Chondrocyte (in vitro differentiated cells): ENCODE measurements at regions not wholly inside any gene's neighbourhood (a gene's known extent, or its start where the extent isn't known, plus 50 kb on each side); places are given as distances from the start of the nearest gene placed in this dataset.

Source experiments
- DNase-seq: peaks from one replicate; pipeline ENCODE4 v3.0.0; 2021; ENCODE audit warnings: mixed read lengths, low spot score
- H3K27ac Mint-ChIP-seq: one replicate; pipeline ENCODE4 v1.8.0; 2021; ENCODE audit warnings: mild to moderate bottlenecking, moderate library complexity, mixed read lengths; ENCODE audit not compliant: unreplicated experiment
- H3K27me3 Mint-ChIP-seq: 2 replicates; pipeline ENCODE4 v1.8.0; 2021; ENCODE audit warnings: low read depth, mixed read lengths
- H3K36me3 Mint-ChIP-seq: 2 replicates; pipeline ENCODE4 v1.8.0; 2021; ENCODE audit warnings: low read depth, mixed read lengths
- H3K4me1 Mint-ChIP-seq: 2 replicates; pipeline ENCODE4 v1.8.0; 2021; ENCODE audit warnings: low read depth, mild to moderate bottlenecking, mixed read lengths
- H3K4me3 Mint-ChIP-seq: one replicate; pipeline ENCODE4 v1.8.0; 2021; ENCODE audit warnings: mild to moderate bottlenecking, moderate library complexity, mixed read lengths; ENCODE audit not compliant: unreplicated experiment
- H3K9me3 Mint-ChIP-seq: 2 replicates; pipeline ENCODE4 v1.8.0; 2021; ENCODE audit warnings: low read depth, mixed read lengths
- TF ChIP-seq, protein P1 (sequence below): fragments of 200-600 bp; sonication (generic); IDR thresholded peaks from 2 replicates; pipeline ENCODE4 v1.5.0; 2021; ENCODE audit warnings: antibody characterized with exemption, mild to moderate bottlenecking, moderate library complexity

DNA sequence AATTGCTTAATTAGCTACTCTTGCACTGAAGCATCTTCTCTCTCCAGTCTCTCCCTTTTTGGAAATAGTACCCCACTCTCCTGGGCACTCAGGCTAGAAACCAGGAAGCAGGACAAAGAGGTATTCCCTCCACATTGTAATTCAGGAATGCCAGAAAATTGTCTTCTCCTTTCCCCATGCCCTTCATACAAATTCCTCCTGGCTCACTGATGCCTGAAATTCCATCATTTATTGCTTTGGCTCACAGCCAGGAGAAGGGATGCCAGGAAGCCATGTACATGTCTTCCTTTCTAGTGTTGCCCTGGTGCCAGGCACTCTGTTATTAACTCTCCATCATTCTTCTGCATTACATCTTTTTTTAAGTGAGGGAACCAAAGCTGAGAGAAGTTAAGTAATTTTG is 716.5 kb upstream of the C9orf72 start:
- Mint-ChIP-seq H3K27ac (no peak overlapping the region), H3K4me1 (no peaks in the 10 kb centered on the region), H3K9me3 (no peaks in the 10 kb centered on the region), H3K4me3 (no peak overlapping the region), H3K27me3 (no peaks in the 10 kb centered on the region), H3K36me3 (no peaks in the 10 kb centered on the region)
- TF ChIP-seq, protein P1, sequence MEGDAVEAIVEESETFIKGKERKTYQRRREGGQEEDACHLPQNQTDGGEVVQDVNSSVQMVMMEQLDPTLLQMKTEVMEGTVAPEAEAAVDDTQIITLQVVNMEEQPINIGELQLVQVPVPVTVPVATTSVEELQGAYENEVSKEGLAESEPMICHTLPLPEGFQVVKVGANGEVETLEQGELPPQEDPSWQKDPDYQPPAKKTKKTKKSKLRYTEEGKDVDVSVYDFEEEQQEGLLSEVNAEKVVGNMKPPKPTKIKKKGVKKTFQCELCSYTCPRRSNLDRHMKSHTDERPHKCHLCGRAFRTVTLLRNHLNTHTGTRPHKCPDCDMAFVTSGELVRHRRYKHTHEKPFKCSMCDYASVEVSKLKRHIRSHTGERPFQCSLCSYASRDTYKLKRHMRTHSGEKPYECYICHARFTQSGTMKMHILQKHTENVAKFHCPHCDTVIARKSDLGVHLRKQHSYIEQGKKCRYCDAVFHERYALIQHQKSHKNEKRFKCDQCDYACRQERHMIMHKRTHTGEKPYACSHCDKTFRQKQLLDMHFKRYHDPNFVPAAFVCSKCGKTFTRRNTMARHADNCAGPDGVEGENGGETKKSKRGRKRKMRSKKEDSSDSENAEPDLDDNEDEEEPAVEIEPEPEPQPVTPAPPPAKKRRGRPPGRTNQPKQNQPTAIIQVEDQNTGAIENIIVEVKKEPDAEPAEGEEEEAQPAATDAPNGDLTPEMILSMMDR, result no peak
- DNase-seq, result no peak

DNA sequence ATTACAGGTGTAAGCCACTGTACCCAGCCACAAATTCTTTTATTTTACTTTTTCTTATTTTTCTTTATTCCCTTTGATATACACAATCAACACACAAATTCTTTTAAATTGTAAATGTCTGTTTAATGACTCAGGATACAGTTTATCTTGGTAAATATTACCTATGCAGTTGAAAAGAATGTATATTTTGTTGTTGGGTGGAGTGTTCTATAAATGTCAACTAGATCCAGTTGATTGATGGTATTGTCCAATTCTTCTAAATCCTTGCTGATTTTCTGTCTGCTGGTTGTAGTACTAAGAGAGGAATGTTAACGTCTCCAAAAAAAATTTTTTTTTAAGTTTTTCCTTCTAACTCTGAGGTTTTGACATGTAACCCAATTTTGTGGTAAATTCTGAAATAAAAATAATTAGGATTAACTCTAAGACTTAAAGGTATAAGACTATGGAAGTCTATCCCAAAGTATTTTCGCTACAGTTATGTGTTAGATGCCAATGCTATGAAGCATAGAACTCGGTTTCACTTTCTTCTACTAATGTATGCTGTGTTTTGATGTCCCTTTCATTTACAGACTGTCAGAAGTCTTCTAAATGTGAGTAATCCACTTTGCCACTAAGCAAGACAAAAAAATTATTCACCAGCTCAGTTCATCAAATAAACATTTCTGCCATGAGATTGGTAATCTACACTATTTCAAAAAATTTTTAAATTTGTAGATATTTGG is 720.2 kb upstream of the C9orf72 start:
- TF ChIP-seq, protein P1, result no peak
- no peak for DNase-seq
- no peaks in the 10 kb centered on the region for H3K36me3 Mint-ChIP-seq
- no peaks in the 10 kb centered on the region for H3K9me3 Mint-ChIP-seq
- H3K4me3 Mint-ChIP-seq, result no peak overlapping the region
- H3K27me3 Mint-ChIP-seq, result no peaks in the 10 kb centered on the region
- no peak overlapping the region for H3K27ac Mint-ChIP-seq
- H3K4me1 Mint-ChIP-seq, result no peaks in the 10 kb centered on the region

DNA sequence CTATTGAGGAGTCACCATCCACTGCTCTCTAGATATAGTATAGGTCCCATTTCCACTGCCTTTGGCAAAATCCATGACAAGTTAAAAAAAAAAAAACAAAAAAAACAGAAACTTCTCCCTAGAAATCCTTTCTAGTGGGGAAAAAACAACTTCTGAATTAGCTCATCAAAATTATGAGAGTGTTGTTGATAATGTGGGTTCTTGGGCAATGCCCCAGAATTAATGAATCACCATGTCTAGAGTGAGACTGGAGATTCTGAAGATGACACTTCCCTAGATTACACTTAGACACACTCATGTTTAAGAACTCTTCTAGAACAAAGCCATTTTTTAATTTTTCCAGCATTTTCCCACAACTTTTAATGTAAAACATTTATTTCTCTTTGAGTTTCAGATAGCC is 728.0 kb upstream of the C9orf72 start:
- TF ChIP-seq, protein P1, result no peak
- H3K27me3 Mint-ChIP-seq, result no peaks in the 10 kb centered on the region
- no peak overlapping the region for H3K4me3 Mint-ChIP-seq
- H3K27ac Mint-ChIP-seq, result no peak overlapping the region
- peaks cover 7% of the 10 kb centered on the region for H3K9me3 Mint-ChIP-seq
- no peak for DNase-seq
- no peaks in the 10 kb centered on the region for H3K36me3 Mint-ChIP-seq
- H3K4me1 Mint-ChIP-seq, result no peaks in the 10 kb centered on the region

DNA sequence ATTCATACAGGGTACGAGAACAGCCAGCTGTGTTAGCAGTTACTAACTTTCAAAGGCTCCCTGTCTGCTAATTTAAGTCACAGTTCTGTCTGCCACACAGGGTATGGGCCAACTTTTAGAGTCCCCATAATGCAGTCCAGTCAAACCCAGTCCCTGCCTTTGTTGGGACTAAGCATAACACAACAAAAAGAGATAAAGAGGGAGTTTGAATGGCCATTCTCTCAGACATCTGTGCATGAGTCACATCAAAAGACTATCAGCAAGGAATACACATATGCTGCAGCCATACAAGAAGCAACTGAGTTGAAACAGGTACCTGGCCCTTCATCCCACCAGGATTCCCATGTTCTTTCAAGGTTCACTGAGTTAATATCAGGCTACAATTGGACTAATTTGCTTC is 744.5 kb upstream of the C9orf72 start:
- no peak for DNase-seq
- TF ChIP-seq, protein P1, result no peak
- no peaks in the 10 kb centered on the region for H3K27me3 Mint-ChIP-seq
- no peaks in the 10 kb centered on the region for H3K9me3 Mint-ChIP-seq
- H3K27ac Mint-ChIP-seq, result no peak overlapping the region
- H3K4me1 Mint-ChIP-seq, result no peaks in the 10 kb centered on the region
- no peaks in the 10 kb centered on the region for H3K36me3 Mint-ChIP-seq
- no peak overlapping the region for H3K4me3 Mint-ChIP-seq

DNA sequence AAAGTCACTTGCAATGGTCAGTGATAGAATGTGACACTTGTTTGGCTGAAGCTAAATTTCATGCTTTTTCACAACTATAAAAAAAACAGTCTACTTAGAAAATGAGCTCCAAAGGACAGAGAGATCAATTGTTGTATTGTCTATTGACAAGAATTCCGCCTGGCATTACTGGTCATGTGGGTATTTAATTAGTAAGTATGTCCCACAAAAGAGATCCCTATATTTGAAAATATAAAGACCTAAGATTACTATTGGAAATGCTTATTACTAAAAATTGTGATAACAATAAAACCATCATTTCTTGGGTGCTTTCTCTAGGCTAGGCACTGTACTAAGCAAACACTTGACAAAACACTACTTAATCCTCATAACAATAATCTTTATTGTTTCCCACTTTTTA is 745.2 kb upstream of the C9orf72 start:
- TF ChIP-seq, protein P1, result no peak
- no peaks in the 10 kb centered on the region for H3K9me3 Mint-ChIP-seq
- no peaks in the 10 kb centered on the region for H3K27me3 Mint-ChIP-seq
- no peak overlapping the region for H3K27ac Mint-ChIP-seq
- no peak overlapping the region for H3K4me3 Mint-ChIP-seq
- no peaks in the 10 kb centered on the region for H3K36me3 Mint-ChIP-seq
- no peak for DNase-seq
- H3K4me1 Mint-ChIP-seq, result no peaks in the 10 kb centered on the region
